Psoas muscle (tissue), 7 donors: ENCODE measurements at regions not wholly inside any gene's neighbourhood (a gene's known extent, or its start where the extent isn't known, plus 50 kb on each side); places are given as distances from the start of the nearest gene placed in this dataset.

ENCODE experiments used
- ATAC-seq, 4 donors: fragments of 200-7000 bp; cut with Tn5 transposase; one replicate each; pipeline ENCODE4 v1.9.1; 2020; ENCODE audit warnings: moderate library complexity in 3 of 4, mild to moderate bottlenecking in 2 of 4
- DNase-seq, 2 donors: peaks; one replicate each; pipeline ENCODE4 v3.0.0-alpha.2; 2020
- H3K27ac ChIP-seq: fragments of 200-600 bp; one replicate; pipeline ENCODE4 v1.8.0; 2022
- H3K27me3 ChIP-seq, 3 donors: fragments of 200-600 bp in 1 of 3; one replicate each; pipeline versions ENCODE4 v1.6.1 to v1.8.0; 2013 to 2022; ENCODE audit warnings: low read length in 2 of 3, mild to moderate bottlenecking in 2 of 3, moderate library complexity in 1 of 3; ENCODE audit not compliant: insufficient read depth in 3 of 3
- H3K36me3 ChIP-seq, 2 donors: fragments of 200-600 bp in 1 of 2; one replicate each; pipeline versions ENCODE4 v1.6.1 to v1.8.0; 2013 to 2022; ENCODE audit warnings: low read depth in 1 of 2, mild to moderate bottlenecking in 1 of 2, moderate library complexity in 1 of 2; ENCODE audit not compliant: insufficient read depth in 1 of 2
- H3K4me1 ChIP-seq: fragments of 200-600 bp; one replicate; pipeline ENCODE4 v1.8.0; 2022
- H3K4me3 ChIP-seq: fragments of 200-600 bp; one replicate; pipeline ENCODE4 v1.8.0; 2022; ENCODE audit warnings: mild to moderate bottlenecking
- H3K9me3 ChIP-seq: fragments of 200-600 bp; one replicate; pipeline ENCODE4 v1.8.0; 2022
- CTCF ChIP-seq: fragments of 200-600 bp; IDR thresholded peaks from one replicate; pipeline ENCODE4 v1.8.0; 2022; ENCODE audit warnings: antibody characterized with exemption
- WGBS, 3 donors: extraction: QIAGEN DNeasy Blood & Tissue Kit; methylation state at CpG; one replicate each; pipeline versions ENCODE4 v1.1.6 to v1.1.7; 2013; 5-methylcytosine and 5-hydroxymethylcytosine counted together
- intact Hi-C, 2 donors: fragments of 100-400 bp; cut with DNase I; formaldehyde crosslinking; loops; one replicate each; pipeline versions ENCODE4 v1.11.0 to v1.14.2; 2022
- donor health status: healthy with polysubstance abuse.
- donor health status: DM: no; HTN: no; CAD: no; lungs with moderate emphysema.
- donor health status: Bipolar disorder and iron deficiency.
- donor health status: healthy.
- donor health status: DM: yes; HTN: yes; CAD: no.
- donor health status: DM: no; HTN: no; CAD: no.
- donor health status: DM: yes; HTN: yes; CAD: no.

- no peaks in the 10 kb centered on the region for H3K4me1 ChIP-seq
- H3K27me3 ChIP-seq, result no peaks in the 10 kb centered on the region
- no peak overlapping the region for H3K27ac ChIP-seq
- H3K4me3 ChIP-seq, result no peak overlapping the region
- intact Hi-C loops, result loop anchor here (10.0 kb wide), 2 partner anchors 236 to 254 kb away; no protein-coding TSS in a partner anchor
- TF ChIP-seq CTCF, result no peak
- 34 to 56% (median 43%) methylated on average over 8 of the region's 8 CpGs for WGBS, 3 donors
- ATAC-seq (no peak), DNase-seq (no peak)
- no peaks in the 10 kb centered on the region for H3K36me3 ChIP-seq
- H3K9me3 ChIP-seq, result no peaks in the 10 kb centered on the region
Observed at GRCh38 chr4:38328989-38329729, 334.8 kb upstream of the KLF3 start.

DNA sequence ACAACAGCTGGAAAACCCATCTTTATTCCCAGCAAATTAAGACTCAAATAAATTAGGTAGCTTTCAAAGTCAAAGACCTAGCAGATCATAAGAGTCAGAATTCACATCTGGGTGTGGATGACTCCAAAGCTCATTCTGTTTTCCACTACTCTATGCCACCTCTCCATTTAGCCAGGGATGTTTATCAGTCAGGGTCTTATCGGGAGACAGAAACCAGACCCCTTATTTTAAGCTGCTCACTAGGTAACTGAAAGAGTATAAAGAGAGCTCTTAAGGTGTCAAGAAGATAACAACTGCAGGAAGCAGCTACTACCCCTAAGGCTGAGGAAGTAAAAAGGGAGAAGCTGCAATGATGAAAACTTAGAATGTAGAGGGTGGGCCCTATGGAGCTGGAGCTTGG is 333.7 kb upstream of the KLF3 start:
- H3K27me3 ChIP-seq, result no peaks in the 10 kb centered on the region
- H3K36me3 ChIP-seq, result no peaks in the 10 kb centered on the region
- H3K9me3 ChIP-seq, result no peaks in the 10 kb centered on the region
- intact Hi-C loops, result no loop called here
- WGBS, 3 donors, result 81 to 86% (median 81%) methylated on average over 1 of the region's 1 CpG
- ATAC-seq (no peak), DNase-seq (no peak)
- no peaks in the 10 kb centered on the region for H3K4me1 ChIP-seq
- no peak overlapping the region for H3K27ac ChIP-seq
- H3K4me3 ChIP-seq, result no peak overlapping the region
- no peak for TF ChIP-seq CTCF

DNA sequence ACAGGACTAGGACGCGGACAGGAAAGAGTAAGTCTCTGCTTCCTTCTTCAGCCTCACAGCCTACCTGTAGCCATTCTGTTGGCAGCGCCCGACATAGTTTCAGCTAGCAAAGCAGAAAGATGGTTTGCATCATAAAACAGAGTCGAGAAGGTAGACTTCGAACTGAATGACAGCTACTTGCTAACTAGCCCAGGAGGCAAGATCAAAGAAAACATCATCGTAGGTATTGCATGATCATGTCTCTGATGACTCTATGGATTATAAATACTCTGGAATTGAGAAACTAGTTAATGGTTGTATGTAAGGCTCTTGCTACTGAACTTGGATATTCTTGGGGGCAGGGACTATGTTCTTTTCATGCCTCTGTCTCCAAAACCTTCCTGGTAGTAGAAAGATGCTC is 333.1 kb upstream of the KLF3 start:
- Histone ChIP-seq H3K27me3 (no peaks in the 10 kb centered on the region), H3K9me3 (no peaks in the 10 kb centered on the region), H3K4me3 (no peak overlapping the region), H3K4me1 (no peaks in the 10 kb centered on the region), H3K36me3 (no peaks in the 10 kb centered on the region), H3K27ac (no peak overlapping the region)
- intact Hi-C loops, result no loop called here
- WGBS, 3 donors, result 80 to 95% (median 91%) methylated on average over 7 of the region's 7 CpGs
- no peak for DNase-seq
- TF ChIP-seq CTCF, result no peak
- ATAC-seq, result no peak

DNA sequence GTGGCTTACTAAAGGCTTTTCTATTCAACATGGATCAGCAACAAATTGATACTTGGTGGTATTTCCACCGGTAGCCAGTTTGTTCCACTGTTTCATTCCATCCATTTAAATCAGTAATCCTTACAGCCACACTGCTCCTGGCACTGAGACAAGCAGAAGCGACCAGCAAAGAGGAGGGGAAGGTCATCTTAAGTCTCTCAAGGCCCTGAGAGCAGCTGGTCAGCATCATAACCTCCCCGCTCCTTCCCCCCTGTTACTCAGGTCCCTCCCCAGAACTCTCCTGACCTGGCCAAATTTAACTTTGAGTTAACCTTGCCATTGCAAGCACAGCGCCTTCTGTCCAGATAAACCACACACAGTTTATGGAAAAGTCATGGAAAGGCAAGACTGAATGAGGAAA is 331.3 kb upstream of the KLF3 start:
- H3K4me1 ChIP-seq, result no peaks in the 10 kb centered on the region
- intact Hi-C loops, result no loop called here
- 44 to 66% (median 57%) methylated on average over 4 of the region's 4 CpGs for whole genome bisulfite sequencing, 3 donors
- TF ChIP-seq CTCF, result no peak
- peaks cover 0 to under 1% (median 0%) of the 10 kb centered on the region in 3 donors for H3K27me3 ChIP-seq
- no peaks in the 10 kb centered on the region for H3K36me3 ChIP-seq
- DNase-seq (no peak), ATAC-seq (no peak)
- H3K9me3 ChIP-seq, result no peaks in the 10 kb centered on the region
- H3K27ac ChIP-seq, result no peak overlapping the region
- no peak overlapping the region for H3K4me3 ChIP-seq

DNA sequence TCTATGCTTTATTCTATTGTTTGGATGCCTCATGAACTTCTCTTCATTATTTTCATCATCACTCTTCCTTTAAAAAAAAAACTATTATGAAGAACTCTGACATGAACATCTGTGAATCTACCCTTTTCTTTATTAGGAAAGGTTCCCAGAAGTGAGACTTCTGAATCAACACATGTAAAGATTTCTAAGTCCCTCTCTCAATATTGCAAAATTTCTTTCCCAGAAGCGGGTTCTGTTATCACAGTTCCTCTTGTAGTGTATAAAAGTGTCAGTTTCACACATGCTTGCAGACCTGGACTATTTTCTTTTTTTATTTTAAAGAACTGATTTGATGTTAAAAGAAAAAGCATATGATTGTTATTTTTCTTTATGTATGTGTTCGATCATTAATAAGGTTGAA is 330.8 kb upstream of the KLF3 start:
- Histone ChIP-seq H3K4me3 (no peak overlapping the region), H3K27me3 (peaks cover 0 to 2% (median 0%) of the 10 kb centered on the region in 3 donors), H3K36me3 (no peaks in the 10 kb centered on the region), H3K9me3 (no peaks in the 10 kb centered on the region), H3K27ac (no peak overlapping the region), H3K4me1 (no peaks in the 10 kb centered on the region)
- WGBS, 3 donors, result 86 to 94% (median 87%) methylated on average over 2 of the region's 2 CpGs
- no peak for TF ChIP-seq CTCF
- DNase-seq (no peak), ATAC-seq (no peak)
- intact Hi-C loops, result no loop called here
